ENCODE measurements at regions not wholly inside any gene's neighbourhood (a gene's known extent, or its start where the extent isn't known, plus 50 kb on each side); places are given as distances from the start of the nearest gene placed in this dataset.
"Not testable (repeated sequence)": the region's sequence is repeated elsewhere in the genome, so short reads cannot be mapped to it uniquely, and the experiment has no call there.

DNA sequence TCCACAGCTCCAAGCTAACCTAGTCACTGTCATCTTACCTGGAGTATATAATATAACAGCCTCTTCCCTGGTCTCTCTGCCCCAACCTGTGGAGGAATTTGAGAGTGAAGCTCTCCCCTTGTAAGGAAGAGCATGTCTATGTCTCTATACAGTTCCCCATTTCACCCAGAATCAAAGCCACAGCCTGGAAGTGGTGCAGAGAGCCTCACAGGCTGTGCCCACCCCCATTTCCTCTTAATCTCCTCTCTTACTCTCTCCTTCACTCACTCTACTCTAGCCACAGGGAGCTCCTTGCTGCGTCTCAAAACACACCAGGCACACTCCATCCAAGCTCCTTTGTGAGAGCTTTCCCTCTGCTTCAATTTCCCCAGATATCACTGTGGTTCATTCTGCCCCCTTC, 302.5 kb upstream of the ISX start:
- DNase-seq, result no peak

DNA sequence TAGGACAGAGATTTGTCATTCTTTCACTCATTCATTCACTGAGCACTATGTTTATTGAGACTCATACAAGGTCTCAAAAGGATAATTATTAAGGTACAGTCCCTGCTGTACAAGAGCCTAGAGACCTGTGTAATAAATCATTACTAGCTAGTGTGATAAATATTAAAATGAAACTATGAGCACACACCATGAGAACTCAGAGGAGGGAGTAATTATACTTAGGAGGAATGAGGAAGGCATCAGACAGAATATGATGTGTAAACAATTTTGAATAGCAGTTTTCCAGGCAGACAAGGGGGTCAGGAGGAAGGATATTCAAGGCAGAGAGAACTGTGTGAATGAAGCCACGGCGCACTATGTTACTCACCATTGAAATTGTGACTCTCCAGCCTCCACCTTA, 300.8 kb upstream of the ISX start:
- no peak for DNase-seq

DNA sequence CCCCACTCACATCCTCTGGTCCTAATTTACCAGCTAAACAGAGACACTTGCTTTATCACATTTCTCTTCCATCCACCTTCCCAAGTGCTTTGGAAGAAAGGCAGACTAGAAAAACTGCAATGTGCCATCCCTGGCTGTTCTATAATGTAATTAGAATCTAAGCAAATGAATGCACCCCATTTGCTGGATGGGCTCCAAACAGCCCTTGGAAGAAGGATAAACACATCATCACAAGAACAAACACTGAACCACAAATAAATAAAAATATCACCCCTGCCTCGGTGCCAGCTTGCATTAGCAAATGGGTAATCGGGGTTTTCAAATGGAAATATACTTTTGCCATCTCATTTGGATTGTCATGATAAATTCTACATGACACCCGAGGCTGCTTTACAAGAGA, 296.6 kb upstream of the ISX start:
- no peak for DNase-seq

DNA sequence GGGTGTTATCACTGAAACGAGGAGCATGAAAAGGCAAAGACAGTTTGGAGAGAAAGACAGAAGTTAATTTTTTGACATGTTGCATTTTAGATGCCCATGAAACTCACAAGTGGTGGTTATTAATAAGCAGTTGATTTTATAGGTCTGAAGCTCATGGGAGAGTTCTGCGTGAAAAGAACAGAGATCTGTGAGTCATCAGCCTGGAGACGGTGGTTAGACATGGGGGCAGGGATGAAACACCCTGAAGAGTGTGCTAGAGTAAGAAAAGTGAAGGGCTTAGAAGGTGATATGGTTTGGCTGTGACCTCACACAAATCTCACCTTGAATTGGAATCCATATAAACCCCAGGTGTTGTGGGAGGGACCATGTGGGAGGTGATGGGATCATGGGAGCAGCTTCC, 289.1 kb upstream of the ISX start:
- no peak for DNase-seq

DNA sequence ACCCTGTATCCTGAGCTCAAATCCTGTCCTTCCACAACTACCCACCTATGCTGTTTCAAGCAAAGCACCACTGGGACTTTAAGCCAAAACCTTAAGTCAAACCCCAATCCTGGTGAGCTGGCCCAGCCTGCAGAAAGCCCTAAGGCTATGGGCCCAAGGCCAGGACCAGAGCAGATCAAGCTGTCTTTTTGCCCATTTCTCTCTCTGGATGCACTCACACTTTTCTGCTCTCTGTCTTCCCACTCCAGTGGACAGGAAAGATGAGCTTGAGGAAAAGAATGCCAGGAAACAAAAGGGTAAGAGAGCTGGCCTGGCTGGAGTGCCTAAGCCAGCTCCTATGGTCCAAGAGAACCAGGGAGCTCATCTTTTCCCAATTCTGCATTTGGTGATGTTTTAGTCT, 284.3 kb upstream of the ISX start:
- no peak for DNase-seq

DNA sequence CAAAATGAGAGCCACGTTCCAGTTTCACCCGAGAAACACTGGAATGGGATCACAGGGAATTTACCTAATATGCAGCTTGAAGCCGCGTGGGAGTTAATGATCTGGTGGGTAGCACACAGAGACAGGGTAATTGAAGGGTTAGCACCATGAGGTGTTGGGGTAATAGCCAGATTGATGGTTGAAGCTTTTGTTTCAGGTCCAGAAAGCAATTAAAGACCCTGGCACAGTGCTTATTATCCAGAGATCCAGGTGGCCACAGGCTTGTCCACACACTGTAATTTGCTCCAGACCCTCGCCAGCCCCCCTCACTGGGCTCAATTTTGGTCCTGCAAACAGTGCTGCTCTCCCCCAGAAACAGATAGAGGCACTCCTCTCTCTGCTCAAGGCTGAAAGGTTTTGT, 282.5 kb upstream of the ISX start:
- DNase-seq, result no peak

DNA sequence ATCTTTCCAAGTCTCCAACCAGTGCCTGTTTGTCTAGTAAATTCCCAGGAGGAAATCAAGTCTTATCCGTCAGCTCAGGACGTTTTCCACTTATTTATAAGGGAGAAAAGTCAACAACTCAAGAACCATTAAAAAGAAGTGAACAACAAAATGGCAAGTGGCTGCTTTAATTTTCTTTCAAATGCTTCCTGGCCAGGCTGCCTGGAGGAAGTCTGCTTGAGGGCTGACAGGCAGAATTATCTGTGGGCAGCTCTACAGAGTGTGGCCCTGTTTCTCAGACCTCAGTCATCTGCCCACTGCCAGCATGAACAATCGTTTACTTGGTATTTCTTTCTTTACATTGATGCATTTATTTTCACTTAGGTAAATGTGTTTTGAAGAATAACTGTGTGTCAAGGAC, 281.9 kb upstream of the ISX start:
- no peak for DNase-seq

DNA sequence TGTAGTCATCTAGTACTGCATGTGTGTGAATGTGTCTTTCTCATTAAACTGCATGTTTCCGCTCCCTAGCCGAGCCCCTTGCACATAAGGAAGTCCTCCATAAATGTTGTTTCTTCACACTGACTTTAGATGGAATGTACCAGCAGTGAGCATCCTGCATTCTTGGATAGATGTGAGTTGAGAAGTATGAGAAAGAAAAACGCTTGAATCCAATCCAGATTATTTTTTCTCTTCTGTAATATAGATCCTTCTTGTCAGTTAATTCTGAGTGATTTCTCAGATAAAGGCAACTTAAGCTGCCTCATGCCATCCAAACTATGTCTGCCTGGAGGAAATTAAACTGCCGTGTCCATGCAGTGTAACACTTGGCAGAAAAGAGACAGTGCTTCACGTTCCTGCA, 268.1 kb upstream of the ISX start:
- no peak for DNase-seq

DNA sequence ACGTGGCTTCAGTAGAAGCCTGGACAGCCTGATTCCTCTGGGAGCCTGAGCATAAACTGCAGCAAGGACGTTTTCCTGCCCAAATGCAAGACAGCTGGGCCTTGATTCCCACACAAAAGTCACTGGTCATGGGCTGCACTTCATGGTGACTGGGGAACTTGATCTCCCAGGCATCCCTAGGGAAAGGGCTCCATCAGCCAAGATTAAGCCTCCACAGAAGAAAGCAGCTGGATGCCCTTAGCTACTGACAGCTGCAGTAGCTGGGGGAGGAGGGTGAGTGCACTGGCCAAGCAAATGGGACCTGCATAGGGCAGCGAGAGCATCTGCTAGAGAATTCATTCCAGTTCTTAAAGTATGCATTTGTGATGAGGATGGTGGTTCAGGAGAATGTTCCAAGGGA, 267.4 kb upstream of the ISX start:
- DNase-seq, result no peak

DNA sequence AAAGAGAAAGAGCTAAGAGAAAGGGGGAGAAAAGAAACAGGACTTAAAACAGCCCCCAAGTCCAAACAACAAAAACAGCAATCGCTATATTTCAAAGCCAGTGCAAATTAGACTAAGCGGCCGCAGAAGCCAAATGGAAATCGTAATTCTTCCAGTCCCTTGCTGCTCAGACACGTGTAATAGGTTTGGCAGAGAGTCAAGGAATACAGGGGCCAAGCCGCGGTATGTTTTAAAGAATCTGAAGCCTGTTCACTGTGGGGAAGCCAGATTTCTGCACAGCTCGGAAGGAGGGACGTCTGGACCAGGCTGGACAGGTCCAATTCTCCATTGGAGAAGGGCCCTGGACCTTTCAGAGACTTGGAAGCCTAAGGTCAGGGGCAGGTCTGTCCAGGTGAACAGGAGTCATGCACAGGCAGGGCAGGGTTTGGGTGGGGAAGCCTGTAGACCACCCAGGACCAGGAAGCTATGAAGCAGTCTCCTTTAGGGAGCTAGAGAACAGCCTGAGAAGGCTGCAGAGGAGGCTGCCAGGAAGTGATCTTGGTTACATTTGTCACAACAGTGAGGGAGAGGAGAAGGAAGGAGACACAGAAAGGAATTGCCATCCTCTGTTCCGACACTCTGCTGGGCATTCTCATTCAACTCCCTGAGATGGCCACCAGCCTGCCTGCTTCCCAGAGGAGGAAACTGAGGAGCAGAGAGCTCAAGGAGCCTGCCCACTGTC, 265.5 kb upstream of the ISX start:
- no peak for DNase-seq

DNA sequence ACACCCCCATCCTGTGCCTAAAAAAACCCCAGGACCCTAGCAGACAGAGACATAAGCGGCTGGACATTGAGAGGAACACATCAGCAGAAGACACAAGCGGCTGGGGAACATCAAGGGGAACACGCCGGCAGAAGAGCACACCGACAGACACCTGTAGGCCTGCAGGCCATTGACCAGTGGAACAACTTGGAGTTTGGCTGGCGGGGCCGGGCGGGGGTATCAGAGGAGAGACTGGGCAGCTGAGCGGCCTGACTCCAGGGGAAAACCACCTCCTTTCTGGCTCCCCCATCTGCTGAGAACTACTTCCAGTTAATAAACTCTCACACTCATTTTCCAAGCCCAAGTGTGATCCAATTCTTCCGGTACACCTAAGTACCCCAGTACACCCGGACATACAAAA, 264.7 kb upstream of the ISX start:
- DNase-seq, result no peak

DNA sequence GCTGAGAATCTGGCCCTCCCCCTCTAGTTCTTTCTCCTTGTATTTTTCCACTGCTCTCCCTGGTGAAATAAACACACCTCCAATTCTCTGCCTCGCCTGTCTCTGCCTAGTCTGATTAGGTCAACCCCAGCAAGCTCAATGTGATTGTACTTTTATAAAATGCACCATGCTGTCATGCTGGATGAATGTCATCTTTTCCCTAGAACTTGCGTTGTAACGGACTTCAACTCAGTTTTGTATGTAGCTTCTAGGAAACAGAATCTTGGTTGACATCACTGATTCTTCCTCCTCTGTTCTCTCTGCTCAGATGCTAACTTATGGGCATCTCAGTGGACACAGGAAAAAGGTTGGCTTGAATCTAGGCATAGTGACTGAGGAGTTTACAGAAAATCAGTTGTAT, 261.9 kb upstream of the ISX start:
- DNase-seq, result no peak

DNA sequence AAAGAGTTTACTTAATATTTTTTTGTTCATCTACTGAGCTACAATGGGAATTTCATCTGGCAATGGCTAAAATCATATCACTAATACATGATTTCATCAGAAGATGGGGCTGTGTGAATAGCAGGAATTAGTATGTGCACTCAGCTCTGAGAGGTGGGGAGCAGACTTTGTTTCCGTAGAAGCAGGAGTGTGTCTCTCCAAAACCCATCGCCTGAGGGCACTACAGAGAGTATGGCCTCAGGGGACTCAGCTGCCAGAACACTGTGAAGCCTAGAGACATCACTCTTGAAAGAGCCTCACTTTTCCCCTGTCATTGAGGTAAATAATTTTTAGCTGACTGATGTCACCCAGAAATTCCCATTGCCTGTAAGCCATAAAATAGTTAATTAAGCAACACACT, 261.4 kb upstream of the ISX start:
- DNase-seq, result no peak

DNA sequence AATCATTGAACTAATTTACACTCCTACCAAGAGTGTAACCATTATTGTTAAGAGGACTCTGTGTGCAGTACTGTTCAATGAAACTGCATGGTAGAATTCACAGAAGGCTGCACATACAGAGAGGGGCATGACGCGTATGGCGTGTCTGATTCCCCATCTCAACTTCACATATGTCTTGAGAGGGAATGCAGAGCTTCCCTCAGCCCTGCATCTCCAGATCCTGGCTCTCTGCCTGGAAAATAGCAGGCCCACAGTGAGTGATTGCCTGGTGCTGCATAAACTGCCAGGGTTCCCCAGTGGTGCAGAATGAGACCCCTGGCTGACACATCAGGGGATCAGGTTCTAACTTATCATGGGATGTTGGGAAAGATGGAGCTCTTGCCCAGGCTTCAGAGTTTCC, 260.2 kb upstream of the ISX start:
- no peak for DNase-seq

DNA sequence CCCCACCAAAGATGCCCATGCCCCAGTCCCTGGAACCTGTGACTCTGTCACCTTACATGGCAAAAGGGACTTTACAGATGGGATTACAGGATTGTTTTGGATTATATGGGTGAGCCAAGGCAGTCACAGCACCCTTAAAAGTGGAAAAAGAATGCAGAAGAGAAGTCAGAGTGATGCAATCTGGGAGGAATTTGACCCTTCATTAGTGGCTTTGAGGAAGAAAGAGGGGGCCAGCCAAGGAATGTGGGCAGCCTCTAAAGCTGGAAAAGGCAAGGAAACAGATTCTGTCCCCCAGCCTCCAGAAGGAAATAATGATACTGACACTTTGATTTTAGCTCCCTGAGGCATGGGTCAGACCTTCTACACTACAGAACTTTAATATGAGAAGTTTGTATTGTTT, 257.3 kb upstream of the ISX start:
- no peak for DNase-seq

DNA sequence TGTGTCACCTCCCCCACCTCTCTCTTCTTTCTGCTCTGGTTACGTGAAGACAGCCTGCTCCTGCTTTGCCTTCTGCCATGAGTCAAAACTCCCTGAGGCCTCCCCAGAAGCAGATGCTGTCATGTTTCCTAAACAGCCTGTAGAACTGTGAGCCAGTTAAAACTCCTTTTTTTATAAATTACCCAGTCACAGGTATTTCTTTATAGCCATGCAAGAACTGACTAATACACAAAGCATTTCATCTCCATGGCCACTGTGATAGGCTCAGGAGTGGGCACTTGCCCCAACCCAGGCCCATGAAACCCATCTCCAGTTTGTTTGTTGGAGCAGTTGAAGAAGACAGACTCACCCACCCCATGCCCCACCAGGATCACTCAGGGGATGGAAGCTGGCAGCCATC, 253.3 kb upstream of the ISX start:
- no peak for DNase-seq

DNA sequence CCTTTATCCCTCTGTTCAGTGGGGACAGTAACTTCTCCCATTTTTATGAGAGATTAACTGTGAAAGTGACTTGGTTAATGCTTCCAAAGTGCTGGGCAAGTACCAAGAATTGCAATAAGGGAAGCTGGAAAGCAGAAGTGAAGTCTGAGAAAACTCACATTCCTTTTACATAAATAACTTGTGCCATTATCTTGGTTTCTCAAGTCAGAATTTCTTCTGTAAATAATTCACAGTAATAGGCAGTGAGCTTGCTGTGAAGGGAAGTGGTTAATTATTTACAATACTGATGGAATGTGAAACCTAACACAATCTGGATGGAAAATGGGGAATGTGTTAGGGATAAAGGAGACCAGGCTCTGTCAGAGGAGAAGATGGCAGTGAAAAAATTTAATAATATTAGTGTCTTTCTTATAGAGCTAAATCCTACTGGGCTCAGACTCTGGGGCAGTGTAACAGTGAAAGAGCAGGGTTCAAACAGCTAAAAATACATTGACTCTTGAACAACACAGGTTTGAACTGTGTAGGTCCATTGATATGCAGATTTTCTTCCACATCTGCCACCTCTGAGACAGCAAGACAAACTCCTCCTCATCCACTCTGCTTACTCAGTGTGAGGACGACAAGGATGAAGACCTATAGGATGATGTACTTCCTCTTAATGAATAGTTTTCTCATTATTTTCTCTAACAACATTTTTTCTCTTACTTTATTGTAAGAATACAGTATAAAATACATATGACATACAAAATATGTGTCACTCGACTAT, 251.5 kb upstream of the ISX start:
- DNase-seq, result no peak

DNA sequence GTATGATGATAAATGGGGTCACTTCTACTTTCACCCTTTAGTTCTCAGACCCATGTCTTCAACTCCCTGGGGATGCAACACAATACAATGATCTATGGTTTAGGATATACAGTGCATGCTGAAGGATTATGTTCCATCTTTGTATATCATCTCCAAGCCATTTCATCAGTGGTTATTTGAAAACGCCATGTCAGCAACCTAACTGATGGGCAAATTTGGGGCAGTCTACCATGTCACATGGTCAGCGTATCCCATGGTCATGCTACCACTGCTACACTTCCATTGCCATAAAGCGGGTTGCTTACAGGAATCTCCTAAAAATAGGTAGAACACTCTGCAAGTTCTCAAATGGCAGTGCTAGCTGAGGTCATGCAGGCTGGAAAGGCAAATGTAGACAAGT, 236.5 kb upstream of the ISX start:
- DNase-seq, result no peak

DNA sequence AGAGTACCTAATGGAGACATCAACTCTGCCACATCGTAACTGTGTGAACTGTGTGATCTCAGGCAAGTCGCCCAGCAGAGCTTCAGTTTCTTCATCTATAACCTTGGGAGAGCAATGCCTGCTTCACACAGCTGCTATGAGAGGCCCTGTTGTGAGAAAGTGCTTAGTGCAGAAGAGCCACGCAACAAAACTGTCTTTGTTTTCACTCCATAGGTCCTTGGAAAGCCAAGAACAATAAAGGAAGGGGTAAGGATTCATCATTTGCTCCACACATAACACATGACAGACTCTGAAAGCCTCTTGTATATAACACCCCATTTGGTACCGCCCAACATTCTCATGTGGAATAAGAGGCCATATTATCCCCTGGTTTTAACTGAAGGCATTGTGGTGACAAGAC, 231.9 kb upstream of the ISX start:
- DNase-seq, result no peak

DNA sequence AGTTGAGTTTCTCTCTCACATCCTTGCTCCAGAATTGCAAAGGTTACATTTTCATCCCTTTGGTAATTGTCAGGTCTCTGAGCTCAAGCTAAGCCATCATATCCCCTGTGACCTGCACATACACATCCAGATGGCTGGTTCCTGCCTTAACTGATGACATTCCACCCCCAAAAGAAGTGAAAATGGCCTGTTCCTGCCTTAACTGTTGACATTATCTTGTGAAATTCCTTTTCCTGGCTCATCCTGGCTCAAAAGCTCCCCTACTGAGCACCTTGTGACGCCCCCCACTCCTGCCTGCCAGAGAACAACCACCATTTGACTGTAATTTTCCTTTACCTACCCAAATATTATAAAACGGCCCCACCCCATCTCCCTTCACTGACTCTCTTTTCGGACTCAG, 231.4 kb upstream of the ISX start:
- DNase-seq, result not testable (repeated sequence)

DNA sequence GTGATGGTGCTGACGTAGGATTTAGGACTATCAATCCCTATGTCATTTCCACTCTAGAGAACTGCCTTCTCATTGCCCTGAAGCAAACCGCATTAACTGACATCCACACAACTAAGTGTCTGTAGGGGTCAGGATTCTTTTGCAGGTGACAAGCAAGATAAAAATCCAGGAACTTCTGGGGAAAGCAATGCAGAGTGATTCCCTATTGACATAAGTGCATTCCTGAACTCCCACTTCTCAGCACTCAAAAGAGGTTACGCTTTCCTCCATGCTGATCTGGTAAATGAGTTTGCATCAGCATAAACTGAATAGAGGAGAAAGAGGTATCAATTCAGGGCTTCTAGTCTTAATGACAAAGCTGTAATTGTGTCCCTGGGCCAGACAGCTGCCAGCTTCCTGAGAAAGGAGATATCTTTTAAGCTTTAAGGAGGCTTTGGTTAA, 224.6 kb upstream of the ISX start:
- no peak for DNase-seq

DNA sequence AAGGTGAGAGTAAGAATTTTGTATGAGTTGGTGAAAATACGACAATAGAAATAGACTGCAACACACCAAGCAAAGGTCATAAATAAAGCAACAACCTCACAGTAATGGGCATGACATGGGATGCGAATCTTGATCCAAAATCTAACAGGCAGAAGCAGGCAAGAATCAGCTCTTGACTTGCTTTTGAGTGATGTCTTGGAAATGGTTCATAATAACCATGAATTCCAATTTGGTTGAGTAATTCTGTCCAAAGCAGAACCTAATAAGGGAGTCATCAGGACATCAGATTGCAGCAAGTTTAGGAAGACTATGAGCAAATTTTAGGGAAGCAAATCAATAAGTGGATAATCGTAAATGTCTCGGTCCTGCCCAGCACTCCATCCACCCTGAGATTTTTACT, 224.0 kb upstream of the ISX start:
- no peak for DNase-seq

DNA sequence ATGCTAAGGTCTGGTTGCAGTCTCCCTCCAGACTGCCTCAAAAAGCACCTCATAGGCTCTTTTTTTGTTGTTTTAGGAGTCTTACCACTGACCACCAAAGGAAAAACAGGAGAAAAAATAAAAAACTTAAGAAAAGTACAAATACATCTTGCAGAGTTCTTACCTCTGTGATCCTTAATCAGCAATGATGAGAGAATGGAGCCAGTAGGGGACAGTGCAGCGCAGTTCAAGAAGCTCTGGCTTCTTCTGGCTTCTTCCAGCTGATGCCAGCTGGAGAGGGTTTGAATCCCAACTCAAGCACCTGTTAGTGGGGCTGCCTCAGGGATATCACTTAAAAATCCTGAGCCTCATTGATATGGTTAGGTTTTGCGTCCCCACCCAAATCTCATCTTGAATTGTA, 223.3 kb upstream of the ISX start:
- no peak for DNase-seq

DNA sequence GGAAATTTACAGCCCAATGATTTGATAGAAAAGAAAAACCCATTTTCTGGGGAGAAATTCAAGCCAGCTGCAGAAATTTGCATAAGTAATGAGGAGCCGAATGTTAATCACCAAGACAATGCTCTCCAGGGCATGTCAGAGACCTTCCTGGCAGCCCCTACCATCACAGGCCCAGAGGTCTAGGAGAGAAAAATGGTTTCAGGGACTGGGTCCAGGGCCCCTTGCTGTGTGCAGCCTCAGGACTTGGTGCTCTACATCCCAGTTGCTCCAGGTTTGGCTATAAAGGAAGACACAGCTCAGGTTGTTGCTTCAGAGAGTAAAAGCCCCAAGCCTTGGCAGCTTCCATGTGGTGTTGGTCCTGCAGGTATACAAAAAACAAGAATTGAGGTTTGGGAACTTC, 222.2 kb upstream of the ISX start:
- not testable (repeated sequence) for DNase-seq

DNA sequence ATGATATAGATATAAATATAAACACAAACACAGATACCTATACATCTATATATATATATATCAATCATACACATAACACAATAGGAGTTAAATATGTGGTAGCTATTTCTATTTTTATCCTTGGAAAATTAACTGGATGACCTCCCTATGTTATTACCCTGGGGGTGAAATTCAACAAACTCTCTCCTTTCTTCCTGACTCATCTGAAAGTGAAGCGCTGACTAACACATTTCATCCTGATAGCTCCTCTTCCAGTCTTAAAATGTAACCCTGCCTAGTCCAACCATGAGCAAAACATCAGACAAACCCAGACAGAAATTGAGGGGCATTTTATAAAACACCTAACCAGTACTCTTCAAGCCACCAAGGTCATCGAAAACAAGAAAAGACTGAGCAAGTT, 220.6 kb upstream of the ISX start:
- DNase-seq, result no peak
